GM10266 (cell line): ENCODE measurements at regions not wholly inside any gene's neighbourhood (a gene's known extent, or its start where the extent isn't known, plus 50 kb on each side); places are given as distances from the start of the nearest gene placed in this dataset.

Source experiments
- DNase-seq: peaks from one replicate; pipeline ENCODE4 v3.0.0; 2012; ENCODE audit errors: extremely low spot score
- CTCF ChIP-seq: IDR thresholded peaks from 2 replicates; pipeline ENCODE4 v1.5.1; 2012; ENCODE audit warnings: mild to moderate bottlenecking, low read depth; ENCODE audit not compliant: control insufficient read depth, insufficient read depth; ENCODE audit errors: missing control alignments

- no peak for DNase-seq
- TF ChIP-seq CTCF = no peak
Observed at GRCh38 chr10:8987712-8988111, 933.2 kb downstream of the GATA3 start.

GRCh38 chr10:8990280-8990987 is 935.9 kb downstream of the GATA3 start:
- no peak for DNase-seq
- TF ChIP-seq CTCF = no peak

- no peak for TF ChIP-seq CTCF
- no peak for DNase-seq
Observed at GRCh38 chr10:8992009-8992408, 937.5 kb downstream of the GATA3 start.

- DNase-seq = no peak
- no peak for TF ChIP-seq CTCF
Observed at GRCh38 chr10:8993864-8994263, 939.4 kb downstream of the GATA3 start.

- no peak for DNase-seq
- TF ChIP-seq CTCF = no peak
Observed at GRCh38 chr10:8998751-8999150, 944.3 kb downstream of the GATA3 start.

- TF ChIP-seq CTCF = no peak
- DNase-seq = no peak
Observed at GRCh38 chr10:9003122-9003521, 948.6 kb downstream of the GATA3 start.

- no peak for DNase-seq
Observed at GRCh38 chr10:9004736-9005135, 950.2 kb downstream of the GATA3 start.

More at GRCh38 chr10:9004736-9005135, 950.2 kb downstream of the GATA3 start:
- TF ChIP-seq CTCF = no peak
